H54 (cell line): ENCODE measurements at regions not wholly inside any gene's neighbourhood (a gene's known extent, or its start where the extent isn't known, plus 50 kb on each side); places are given as distances from the start of the nearest gene placed in this dataset.

Experiments
- DNase-seq: peaks from one replicate; pipeline ENCODE4 v3.0.0; 2011; ENCODE audit warnings: low spot score, mixed read lengths; ENCODE audit not compliant: insufficient read length
- FAIRE-seq: peaks from 3 replicates; lab custom pipeline; 2011; peaks lifted over from hg19 to GRCh38; lab: Jason Lieb, UNC
- POLR2A ChIP-seq: IDR thresholded peaks from 2 replicates; pipeline ENCODE4 v1.6.1; 2011; ENCODE audit warnings: low read depth, mild to moderate bottlenecking, low read length

DNA sequence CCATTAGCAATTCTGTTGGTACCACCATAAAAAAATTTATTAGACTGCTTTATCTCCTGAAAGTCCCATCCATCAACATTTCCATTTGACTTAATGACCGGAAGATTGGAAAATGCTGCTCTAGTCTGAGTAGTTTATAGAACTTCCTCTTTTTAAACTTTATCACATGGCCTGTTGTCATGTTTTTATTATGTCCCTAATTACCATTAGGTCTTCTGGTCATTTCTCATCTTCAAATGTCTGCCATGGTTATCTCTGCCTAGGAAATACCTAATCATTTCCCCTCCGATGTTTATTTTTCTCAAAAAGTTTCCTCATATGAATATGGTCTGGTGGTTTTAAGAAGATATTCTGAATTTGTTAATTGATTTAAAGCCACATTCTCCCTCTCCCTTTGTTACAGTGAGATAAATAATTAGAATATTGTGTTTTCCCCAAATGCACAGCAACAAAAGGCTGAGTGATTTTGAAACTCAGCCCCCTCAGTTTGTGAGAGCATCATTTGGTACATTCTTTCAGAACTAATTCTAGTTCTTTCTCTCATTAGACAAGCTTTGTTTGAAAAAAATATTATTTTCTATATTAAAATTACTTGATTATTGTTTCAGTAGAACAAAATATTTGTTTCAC, 317.1 kb upstream of the ST6GAL2 start:
- no peak for DNase-seq
- FAIRE-seq: no peak
- TF ChIP-seq POLR2A: no peak

DNA sequence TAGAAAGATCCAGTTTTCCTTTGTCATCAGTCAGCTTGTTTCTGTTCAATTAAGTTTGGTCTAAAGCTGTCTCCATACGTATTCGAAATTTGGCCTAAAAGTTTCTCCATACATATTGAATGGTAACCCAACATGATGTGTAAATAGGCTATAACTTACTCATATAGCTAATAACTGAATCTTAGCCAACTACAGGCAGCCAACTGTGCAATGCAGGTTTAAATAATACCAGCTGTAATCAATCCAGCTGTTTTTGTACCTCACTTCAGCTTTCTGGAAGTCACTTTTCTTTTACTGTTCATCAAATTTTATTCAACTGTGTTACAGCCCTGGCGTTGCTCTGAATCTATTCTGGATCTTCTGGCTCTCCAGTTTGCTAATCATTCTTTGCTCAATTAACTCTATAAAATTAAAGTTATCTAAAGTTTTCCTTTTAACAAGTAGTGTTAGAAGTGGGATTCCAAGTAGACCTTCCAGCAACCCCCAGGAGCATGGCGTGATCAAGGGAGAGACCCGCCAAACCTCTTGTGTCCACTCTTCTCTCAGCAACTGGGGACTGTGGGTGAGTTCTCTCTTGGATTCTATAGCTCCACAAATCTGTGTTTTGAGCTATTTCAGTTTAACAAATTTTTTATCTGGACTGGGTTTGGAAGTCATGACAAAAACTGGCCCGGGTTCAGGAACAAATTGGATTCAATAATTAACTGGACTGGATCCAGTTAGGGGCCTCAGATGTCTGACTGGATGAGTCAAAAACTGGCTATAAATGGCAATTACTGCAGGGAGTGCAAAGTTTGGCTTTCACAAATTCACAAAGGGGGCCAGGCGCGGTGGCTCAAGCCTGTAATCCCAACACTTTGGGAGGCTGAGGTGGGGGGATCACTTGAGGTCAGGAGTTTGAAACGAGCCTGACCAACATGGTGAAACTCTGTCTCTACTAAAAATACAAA, 329.7 kb upstream of the ST6GAL2 start:
- FAIRE-seq (no peak), DNase-seq (no peak)
- TF ChIP-seq POLR2A: no peak

DNA sequence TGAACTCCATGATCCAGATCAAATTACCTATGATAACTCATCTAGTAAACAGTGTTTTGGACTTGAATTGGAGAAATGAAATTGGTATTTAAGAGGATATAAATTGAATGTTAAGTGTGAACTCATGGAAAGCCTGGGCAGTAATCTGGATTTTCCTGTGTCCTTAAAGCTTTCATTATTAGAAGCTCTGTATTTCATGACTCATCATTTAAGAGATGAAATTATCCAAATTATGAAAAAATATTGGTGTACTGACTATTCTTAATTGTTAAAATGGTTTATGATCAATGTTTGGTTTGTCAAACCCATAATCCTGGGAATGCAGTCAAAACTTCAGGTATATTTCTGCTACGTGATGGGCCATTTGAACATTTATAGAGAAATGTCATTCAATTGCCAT, 332.2 kb upstream of the ST6GAL2 start:
- FAIRE-seq: no peak
- no peak for TF ChIP-seq POLR2A
- no peak for DNase-seq

DNA sequence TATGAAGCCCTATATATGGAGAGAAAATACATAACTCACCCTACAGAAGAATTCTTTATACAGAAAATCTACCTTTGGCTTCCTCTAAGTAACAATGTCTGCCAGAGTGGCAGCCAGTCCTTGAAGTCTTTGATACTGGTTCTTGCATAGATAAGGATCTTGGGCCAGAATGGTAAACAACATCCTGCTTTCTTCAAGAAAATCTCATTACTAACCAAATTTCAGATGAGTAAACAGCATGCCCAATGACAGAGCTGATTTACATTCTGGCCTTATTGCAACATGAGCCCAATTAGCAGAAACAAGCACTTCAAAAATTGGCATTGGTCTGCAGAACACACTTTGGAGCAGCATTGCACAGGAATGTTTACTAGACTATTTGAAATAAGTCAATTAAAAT, 336.5 kb upstream of the ST6GAL2 start:
- FAIRE-seq (no peak), DNase-seq (no peak)
- no peak for TF ChIP-seq POLR2A

DNA sequence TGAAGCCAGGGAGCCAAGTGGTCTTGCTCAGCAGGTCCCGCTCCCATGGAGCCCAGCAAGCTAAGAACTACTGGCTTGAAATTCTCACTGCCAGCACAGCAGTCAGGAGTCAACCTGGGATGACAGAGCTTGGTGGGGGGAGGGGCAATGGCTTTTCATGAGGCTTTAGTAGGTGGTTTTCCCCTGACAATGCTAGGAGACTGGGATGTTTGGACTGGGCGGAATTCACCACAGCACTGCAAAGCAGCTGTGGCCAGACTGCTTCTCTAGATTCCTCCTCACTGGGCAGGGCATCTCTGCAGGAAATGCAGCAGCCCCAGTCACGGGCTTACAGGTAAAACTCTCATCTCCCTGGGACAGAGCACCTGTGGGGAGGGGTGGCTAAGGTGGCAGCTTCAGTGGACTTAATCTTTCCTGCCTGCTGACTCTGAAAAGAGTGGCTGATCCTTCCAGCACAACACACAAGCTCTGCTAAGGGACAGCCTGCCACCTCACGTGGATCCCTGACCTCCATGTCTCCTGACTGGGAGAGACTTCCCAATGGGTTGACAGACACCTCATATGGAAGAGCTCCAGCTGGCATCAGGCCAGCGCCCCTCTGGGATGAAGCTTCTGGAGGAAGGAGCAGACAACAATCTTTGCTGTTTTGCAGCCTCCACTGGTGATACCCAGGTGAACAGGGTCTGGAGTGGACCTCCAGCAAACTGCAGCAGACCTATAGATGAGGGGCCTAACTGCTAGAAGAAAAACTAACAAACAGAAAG, 349.7 kb upstream of the ST6GAL2 start:
- DNase-seq (no peak), FAIRE-seq (no peak)
- no peak for TF ChIP-seq POLR2A

DNA sequence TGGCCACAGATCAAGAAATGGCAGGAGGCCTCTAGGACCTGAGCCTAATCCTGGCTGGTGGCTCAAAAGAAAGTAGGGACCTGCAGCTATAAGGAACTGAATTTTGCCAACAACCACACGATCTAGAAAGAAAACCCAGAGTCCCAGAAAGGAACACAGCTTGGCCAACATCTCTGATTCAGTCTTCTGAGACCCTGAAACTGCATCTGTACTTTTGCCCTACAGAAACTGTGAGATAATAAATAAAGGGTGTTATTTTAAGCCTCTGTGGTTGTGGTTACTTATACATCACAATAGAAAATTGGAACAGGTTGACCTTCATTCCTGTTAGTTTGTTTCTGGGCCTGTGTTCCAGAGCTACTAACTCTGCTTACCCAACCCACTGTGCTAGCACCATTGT, 356.8 kb upstream of the ST6GAL2 start:
- DNase-seq (no peak), FAIRE-seq (no peak)
- TF ChIP-seq POLR2A: no peak

DNA sequence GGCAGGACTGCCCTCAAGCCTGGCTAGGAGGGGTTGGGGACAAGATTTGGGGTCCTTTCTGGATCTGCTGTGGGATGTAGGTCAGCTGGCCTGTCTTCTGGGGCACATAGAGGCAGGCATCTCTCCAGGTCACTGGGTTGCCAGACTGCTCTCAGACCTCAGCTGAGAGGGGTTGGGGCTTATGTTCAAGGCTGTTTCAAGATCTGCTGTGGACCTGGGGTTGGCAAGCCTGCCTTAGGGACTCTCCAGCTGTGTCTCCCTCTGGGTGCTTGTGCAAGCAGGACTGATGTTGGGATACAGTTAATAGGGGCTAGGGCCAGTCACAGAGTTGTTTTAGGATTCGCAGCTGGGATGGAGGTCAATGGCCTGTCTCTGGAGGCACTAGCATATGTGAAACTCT, 363.0 kb upstream of the ST6GAL2 start:
- TF ChIP-seq POLR2A: no peak
- FAIRE-seq: no peak
- DNase-seq: no peak

DNA sequence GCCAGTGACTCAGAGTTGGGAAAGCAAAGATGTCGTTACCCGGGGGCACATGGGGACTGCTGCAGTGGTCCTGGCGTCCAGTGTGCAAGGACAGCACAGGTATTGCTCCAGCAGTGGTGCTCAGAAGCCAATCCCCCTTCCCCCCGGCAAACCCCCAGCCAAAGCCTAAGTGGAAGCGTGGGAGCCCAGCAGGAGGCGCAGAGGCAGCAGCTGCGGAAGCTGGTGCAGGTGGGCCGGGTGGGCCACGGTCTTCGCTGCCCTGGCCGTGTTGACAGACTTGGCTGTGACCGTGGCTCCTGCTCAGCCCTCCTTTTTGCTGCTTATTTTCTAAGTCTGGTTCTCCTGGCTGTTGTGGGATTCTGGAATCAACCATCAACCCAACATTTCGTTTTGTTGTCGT, 369.8 kb upstream of the ST6GAL2 start:
- no peak for DNase-seq
- FAIRE-seq: no peak
- no peak for TF ChIP-seq POLR2A

DNA sequence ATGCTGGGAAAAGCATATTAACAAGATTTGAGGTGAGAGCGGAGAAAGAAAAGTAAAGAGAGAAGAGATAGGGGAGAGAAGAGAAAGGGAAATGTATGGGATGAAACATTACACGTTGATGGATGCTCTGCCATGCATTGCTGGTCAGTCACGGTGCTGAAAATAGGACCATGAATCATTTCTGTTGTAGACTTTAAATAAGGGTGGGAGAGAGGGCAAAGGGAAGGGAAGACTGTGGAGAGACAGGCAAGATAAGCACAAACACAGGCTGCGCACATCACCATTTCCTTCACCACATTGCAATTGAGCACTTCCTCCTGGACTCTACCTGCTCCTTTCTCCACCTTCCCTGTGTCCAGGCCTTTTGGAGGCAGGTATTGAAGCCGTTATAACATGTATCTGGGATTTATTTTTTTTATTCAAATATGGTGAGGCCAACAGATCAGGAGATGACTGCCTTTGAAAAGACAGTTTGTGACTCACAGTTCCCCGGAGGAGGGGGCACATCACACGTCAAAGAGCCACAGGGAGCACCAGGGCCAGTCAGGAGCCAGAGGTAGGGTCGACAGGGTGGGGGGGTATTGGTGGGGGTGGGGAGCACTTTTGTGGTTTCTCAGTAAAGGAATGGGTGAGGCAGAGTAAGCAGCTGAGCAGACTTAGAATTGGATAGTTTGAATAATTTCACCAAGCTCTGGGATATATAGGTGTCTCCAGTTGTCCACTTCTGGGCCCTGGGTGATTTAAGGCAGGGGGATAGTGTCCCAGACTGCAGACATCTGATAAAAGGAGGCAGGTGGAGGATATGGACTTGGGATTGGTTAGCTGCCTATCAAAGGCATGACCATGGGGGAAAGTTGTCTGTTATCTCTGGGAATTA, 372.8 kb upstream of the ST6GAL2 start:
- FAIRE-seq: no peak
- TF ChIP-seq POLR2A: no peak
- DNase-seq: no peak

DNA sequence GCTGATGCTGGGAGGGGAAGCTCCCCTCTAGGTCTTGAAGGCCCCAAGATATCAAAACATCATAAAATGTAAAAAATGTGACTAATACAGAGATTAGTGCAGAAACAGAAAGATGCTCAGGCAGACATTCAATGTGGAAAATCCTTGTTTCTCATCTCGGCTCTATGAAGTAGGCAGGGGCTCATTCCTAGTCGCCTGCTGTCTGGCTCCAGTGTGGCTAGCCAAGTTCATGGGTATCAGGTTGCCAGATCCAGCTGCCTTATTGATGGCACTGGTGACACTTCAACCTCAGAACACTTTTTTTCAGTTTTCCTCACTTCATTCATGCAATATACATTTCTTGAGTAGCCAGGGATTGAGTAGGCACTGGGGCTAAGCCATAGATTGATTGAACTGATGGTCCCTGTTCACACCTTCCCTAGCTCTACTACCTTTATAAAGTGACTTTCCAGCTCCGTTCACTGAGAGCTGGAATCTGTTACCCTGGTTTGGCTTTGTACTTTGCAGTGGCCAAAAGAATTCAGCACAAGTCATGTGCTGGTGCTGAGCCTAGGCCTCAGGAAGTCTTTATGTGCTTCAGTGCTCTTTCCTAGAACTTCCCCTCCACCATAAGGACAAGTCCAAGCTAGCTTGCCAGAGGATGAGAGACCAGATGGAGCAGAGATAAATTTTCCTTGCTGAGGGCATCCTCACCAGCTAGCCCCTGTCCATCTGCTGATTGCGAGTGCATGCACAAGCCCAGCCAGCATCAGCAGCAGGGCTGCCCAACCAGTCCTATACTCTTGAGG, 373.6 kb upstream of the ST6GAL2 start:
- FAIRE-seq: no peak
- no peak for TF ChIP-seq POLR2A
- DNase-seq: no peak

DNA sequence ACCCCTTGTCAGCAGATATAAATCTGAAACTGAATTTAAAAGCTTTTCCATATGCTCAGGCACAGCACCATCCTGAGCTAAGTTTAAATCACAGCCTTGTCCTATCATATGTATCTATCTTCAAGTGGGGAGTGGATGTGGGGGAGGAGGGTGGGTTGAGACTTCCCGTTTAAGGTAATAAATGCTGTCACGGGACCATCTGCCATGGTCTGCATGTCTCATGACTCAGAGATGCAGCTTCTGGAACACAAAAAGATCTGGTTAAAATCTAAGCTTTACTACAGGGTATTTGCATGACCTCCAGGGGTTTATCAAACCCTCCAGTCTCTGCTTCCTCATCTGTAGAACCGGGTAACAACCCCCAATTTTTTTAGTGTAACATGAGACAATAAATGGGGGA, 377.7 kb upstream of the ST6GAL2 start:
- TF ChIP-seq POLR2A: no peak
- DNase-seq: no peak
- FAIRE-seq: no peak

DNA sequence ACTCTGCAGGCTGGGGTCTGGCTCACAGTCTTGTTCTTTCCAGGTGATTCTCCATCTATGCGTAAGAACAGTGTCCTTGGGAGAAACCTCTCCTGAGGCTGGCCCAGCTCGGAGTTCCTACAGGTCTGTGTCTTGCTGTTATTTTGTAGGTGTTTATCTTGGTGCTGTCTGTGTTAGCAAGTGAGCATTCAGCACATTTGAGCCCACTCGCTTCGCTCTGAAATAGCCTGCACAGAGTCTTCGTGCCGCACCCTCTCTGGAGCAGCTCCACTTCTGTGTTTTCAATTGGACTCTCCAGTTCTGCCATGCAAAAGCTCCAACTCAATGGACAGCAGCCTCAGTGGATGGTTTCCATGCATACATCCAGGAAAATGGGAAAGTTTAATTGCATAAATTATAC, 378.2 kb upstream of the ST6GAL2 start:
- TF ChIP-seq POLR2A: no peak
- DNase-seq (no peak), FAIRE-seq (no peak)
